ENCODE measurements at regions not wholly inside any gene's neighbourhood (a gene's known extent, or its start where the extent isn't known, plus 50 kb on each side); places are given as distances from the start of the nearest gene placed in this dataset.

DNA sequence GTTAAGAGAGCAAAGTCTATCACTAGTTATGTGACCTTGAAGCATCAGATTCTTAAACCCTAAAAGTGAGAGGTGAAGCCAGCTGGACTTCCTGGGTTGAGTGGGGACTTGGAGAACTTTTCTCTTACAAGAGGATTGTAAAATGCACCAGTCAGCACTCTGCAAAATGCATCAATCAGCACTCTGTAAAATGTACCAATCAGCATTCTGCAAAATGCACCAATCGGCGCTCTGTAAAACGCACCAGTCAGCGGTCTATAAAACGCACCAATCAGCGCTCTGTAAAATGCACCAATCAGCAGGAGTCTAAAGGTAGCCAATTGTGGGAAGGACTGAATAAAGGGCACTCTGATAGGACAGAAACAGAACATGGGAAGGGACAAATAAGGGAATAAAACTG is 291.6 kb upstream of the FAM98A start:
- no peak for DNase-seq (ENCODE audit: low spot score)
- TF ChIP-seq, protein P1, sequence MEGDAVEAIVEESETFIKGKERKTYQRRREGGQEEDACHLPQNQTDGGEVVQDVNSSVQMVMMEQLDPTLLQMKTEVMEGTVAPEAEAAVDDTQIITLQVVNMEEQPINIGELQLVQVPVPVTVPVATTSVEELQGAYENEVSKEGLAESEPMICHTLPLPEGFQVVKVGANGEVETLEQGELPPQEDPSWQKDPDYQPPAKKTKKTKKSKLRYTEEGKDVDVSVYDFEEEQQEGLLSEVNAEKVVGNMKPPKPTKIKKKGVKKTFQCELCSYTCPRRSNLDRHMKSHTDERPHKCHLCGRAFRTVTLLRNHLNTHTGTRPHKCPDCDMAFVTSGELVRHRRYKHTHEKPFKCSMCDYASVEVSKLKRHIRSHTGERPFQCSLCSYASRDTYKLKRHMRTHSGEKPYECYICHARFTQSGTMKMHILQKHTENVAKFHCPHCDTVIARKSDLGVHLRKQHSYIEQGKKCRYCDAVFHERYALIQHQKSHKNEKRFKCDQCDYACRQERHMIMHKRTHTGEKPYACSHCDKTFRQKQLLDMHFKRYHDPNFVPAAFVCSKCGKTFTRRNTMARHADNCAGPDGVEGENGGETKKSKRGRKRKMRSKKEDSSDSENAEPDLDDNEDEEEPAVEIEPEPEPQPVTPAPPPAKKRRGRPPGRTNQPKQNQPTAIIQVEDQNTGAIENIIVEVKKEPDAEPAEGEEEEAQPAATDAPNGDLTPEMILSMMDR (IDR thresholded peaks at IDR 0.05; ENCODE audit: extremely low read depth, missing control alignments), result no peak

DNA sequence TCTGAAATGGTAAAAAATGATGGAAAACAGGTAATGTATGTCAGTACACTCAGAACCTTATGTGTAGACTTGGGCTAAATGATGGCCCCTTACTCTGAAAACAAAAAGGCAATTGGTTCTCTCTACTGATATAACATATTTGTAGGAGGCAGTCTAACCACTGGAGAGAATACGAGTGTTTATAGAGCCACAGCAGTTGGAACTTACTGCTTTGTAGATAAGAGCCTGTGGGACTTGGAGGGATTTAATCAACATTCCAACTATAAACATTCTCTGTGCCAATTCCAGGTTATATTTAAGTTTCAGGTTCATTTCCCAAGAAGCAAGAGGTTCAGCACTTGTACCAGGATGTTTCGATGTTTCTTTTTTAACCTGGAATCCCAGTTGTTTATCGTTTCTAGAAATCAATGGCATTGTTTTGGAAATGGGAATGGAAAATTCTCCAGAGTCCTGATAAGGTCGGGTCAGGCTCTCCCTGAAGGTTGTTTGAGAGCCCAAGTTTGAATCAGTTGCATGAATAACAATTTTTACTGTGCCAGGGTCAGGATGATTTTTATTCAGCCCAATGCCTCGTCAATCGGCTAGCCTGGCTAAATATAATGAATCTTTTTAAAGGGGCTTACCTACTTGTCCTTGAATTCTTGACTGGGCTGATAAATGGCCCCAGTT is 278.4 kb upstream of the FAM98A start:
- TF ChIP-seq, protein P1 (IDR thresholded peaks at IDR 0.05; ENCODE audit: extremely low read depth, missing control alignments), result no peak
- no peak for DNase-seq (ENCODE audit: low spot score)

DNA sequence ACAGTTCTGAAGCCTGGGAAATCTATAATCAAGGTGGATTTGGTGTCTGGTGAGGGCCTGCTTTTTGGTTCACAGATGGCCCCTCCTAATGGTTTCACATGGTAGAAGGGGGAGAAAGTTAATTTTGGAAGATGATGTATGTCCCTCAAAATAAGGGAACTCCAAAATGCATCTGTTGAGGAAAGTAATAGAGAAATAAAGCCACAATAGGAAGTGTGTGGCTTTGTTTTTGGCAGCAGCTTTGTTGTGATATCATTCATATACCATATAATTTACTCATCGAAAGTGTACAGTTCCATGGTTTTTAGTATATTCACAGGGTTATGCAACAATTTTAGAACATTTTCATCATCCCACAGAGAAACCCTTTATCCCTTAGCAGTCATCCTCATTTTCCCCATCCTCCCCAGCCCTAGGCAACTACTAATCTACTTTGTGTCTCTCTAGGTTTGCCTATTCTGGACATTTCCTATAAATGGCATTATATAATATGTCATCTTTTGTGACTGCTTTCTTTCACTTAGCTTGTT is 274.0 kb upstream of the FAM98A start:
- DNase-seq (ENCODE audit: low spot score), result no peak

DNA sequence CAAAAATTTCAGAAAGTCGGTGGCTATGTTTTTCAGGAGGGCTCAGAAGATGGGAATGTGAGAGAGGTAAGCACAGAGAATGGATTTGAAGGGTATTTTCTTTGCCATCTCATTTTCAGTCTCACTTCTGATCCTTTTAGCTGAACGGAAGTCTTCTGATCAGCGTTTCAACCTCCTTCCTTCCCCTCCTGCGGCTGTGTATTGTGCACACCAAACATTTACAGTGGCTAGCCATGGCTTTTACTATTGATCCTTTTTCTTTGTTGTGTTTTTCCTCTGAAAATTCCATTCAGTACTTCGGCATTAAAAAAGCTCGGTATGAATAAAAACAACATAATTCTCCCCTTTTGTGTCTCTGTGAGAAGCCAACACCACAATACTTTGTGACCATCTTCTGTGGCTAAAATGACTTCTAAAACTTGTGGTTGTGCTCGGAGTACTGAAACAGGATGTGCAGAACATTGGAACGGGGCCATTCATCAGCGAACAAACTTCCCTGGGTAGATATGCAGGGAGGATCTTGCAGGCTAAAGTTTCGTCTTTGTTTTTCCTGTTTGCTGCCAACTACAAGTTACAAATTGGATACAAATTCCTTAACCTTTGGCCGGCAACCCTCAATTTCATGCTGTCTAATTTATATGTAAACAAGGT is 260.8 kb upstream of the FAM98A start:
- TF ChIP-seq, protein P1 (IDR thresholded peaks at IDR 0.05; ENCODE audit: extremely low read depth, missing control alignments), result no peak
- no peak for DNase-seq (ENCODE audit: low spot score)

More for the DNA sequence above, 274.0 kb upstream of the FAM98A start:
- TF ChIP-seq, protein P1 (IDR thresholded peaks at IDR 0.05; ENCODE audit: extremely low read depth, missing control alignments), result no peak

DNA sequence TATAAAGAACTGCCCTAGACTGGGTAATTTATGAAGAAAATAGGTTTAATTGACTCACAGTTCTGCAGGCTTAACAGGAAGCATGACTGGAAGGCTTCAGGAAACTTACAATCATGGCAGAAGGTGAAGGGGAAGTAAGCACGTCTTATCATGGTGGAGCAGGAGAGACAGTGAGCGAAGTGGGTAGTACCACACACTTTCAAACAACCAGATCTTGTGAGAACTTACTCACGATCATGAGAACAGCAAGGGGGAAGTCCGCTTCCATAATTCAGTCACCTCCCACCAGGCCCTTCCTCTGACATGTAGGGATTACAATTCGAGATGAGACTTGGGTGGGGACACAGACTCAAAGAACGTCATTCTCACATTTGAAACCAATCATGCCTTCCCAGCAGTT is 260.1 kb upstream of the FAM98A start:
- TF ChIP-seq, protein P1 (IDR thresholded peaks at IDR 0.05; ENCODE audit: extremely low read depth, missing control alignments), result no peak
- DNase-seq (ENCODE audit: low spot score), result no peak

GRCh38 chr2:33848486-33848885 is 249.4 kb upstream of the FAM98A start:
- TF ChIP-seq, protein P1 (IDR thresholded peaks at IDR 0.05; ENCODE audit: extremely low read depth, missing control alignments), result no peak
- DNase-seq (ENCODE audit: low spot score), result no peak

- no peak for DNase-seq (ENCODE audit: low spot score)
- TF ChIP-seq, protein P1 (IDR thresholded peaks at IDR 0.05; ENCODE audit: extremely low read depth, missing control alignments), result no peak
Observed at GRCh38 chr2:33839791-33840190, 240.7 kb upstream of the FAM98A start.
